ENCODE measurements at regions not wholly inside any gene's neighbourhood (a gene's known extent, or its start where the extent isn't known, plus 50 kb on each side); places are given as distances from the start of the nearest gene placed in this dataset.

- no peak overlapping the region for H3K9ac ChIP-seq (ENCODE audit: low read length in 5 of 5)
- H3K27me3 ChIP-seq (ENCODE audit: control insufficient read depth in 5 of 5, insufficient read depth in 4 of 5, low read length in 5 of 5) = peaks cover 0 to 2% (median 0%) of the 10 kb centered on the region in 5 donors
- no peak overlapping the region for H3K27ac ChIP-seq (ENCODE audit: low read depth, low read length)
- no peak overlapping the region for H3K4me3 ChIP-seq (ENCODE audit: low read depth in 1 of 5, low read length in 5 of 5)
- no peaks in the 10 kb centered on the region for H3K36me3 ChIP-seq (ENCODE audit: control insufficient read depth in 5 of 5, insufficient read depth in 5 of 5, low read length in 5 of 5)
- peaks cover 0 to 11% (median 0%) of the 10 kb centered on the region in 5 donors for H3K9me3 ChIP-seq (ENCODE audit: control insufficient read depth in 5 of 5, low read length in 5 of 5)
- no peaks in the 10 kb centered on the region for H3K4me1 ChIP-seq (ENCODE audit: control insufficient read depth in 5 of 5, insufficient read depth in 5 of 5, low read length in 5 of 5)
Observed at GRCh38 chr9:88280816-88281382, 107.3 kb upstream of the SPIN1 start.

GRCh38 chr9:88278036-88278435 is 110.2 kb upstream of the SPIN1 start:
- Histone ChIP-seq H3K4me1 (ENCODE audit: control insufficient read depth in 5 of 5, insufficient read depth in 5 of 5, low read length in 5 of 5) (no peaks in the 10 kb centered on the region), H3K36me3 (ENCODE audit: control insufficient read depth in 5 of 5, insufficient read depth in 5 of 5, low read length in 5 of 5) (no peaks in the 10 kb centered on the region), H3K27me3 (ENCODE audit: control insufficient read depth in 5 of 5, insufficient read depth in 4 of 5, low read length in 5 of 5) (peaks cover 0 to 2% (median 0%) of the 10 kb centered on the region in 5 donors), H3K9me3 (ENCODE audit: control insufficient read depth in 5 of 5, low read length in 5 of 5) (no peaks in the 10 kb centered on the region), H3K4me3 (ENCODE audit: low read depth in 1 of 5, low read length in 5 of 5) (no peak overlapping the region), H3K27ac (ENCODE audit: low read depth, low read length) (no peak overlapping the region), H3K9ac (ENCODE audit: low read length in 5 of 5) (no peak overlapping the region)

- no peak overlapping the region for H3K27ac ChIP-seq (ENCODE audit: low read depth, low read length)
- H3K9me3 ChIP-seq (ENCODE audit: control insufficient read depth in 5 of 5, low read length in 5 of 5) = no peaks in the 10 kb centered on the region
- no peak overlapping the region for H3K4me3 ChIP-seq (ENCODE audit: low read depth in 1 of 5, low read length in 5 of 5)
- H3K4me1 ChIP-seq (ENCODE audit: control insufficient read depth in 5 of 5, insufficient read depth in 5 of 5, low read length in 5 of 5) = peaks cover 0 to 2% (median 0%) of the 10 kb centered on the region in 5 donors
- no peaks in the 10 kb centered on the region for H3K36me3 ChIP-seq (ENCODE audit: control insufficient read depth in 5 of 5, insufficient read depth in 5 of 5, low read length in 5 of 5)
- H3K9ac ChIP-seq (ENCODE audit: low read length in 5 of 5) = no peak overlapping the region
- H3K27me3 ChIP-seq (ENCODE audit: control insufficient read depth in 5 of 5, insufficient read depth in 4 of 5, low read length in 5 of 5) = no peaks in the 10 kb centered on the region
Observed at GRCh38 chr9:88274078-88274477, 114.2 kb upstream of the SPIN1 start.

- H3K9me3 ChIP-seq (ENCODE audit: control insufficient read depth in 5 of 5, low read length in 5 of 5) = no peaks in the 10 kb centered on the region
- H3K36me3 ChIP-seq (ENCODE audit: control insufficient read depth in 5 of 5, insufficient read depth in 5 of 5, low read length in 5 of 5) = no peaks in the 10 kb centered on the region
- H3K27ac ChIP-seq (ENCODE audit: low read depth, low read length) = no peak overlapping the region
- peaks cover 0 to 2% (median 0%) of the 10 kb centered on the region in 5 donors for H3K4me1 ChIP-seq (ENCODE audit: control insufficient read depth in 5 of 5, insufficient read depth in 5 of 5, low read length in 5 of 5)
- no peaks in the 10 kb centered on the region for H3K27me3 ChIP-seq (ENCODE audit: control insufficient read depth in 5 of 5, insufficient read depth in 4 of 5, low read length in 5 of 5)
- H3K9ac ChIP-seq (ENCODE audit: low read length in 5 of 5) = no peak overlapping the region
- no peak overlapping the region for H3K4me3 ChIP-seq (ENCODE audit: low read depth in 1 of 5, low read length in 5 of 5)
Observed at GRCh38 chr9:88272986-88273385, 115.3 kb upstream of the SPIN1 start.

DNA sequence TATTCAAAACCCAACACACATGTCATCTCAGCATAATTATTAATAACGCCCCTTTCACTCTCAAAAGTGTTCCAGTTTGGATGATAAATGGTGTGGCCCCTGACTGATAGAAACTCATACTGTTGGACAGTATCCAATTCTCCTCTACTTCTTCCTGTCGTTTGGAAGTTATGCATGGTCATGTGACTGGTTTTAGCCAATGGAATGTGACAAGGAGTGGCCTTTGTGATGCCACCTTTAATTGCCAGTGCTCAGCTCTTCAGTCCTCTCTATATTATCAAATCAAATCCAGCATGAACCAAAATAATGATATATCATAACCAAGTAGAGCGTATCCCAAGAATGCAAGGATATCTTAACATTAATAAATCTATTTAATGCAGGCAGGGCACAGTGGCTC is 117.8 kb upstream of the SPIN1 start:
- H3K9me3 ChIP-seq (ENCODE audit: control insufficient read depth in 5 of 5, low read length in 5 of 5) = peaks cover 0 to 3% (median 0%) of the 10 kb centered on the region in 5 donors
- no peaks in the 10 kb centered on the region for H3K27me3 ChIP-seq (ENCODE audit: control insufficient read depth in 5 of 5, insufficient read depth in 4 of 5, low read length in 5 of 5)
- H3K36me3 ChIP-seq (ENCODE audit: control insufficient read depth in 5 of 5, insufficient read depth in 5 of 5, low read length in 5 of 5) = no peaks in the 10 kb centered on the region
- H3K4me1 ChIP-seq (ENCODE audit: control insufficient read depth in 5 of 5, insufficient read depth in 5 of 5, low read length in 5 of 5) = peaks cover 0 to 2% (median 0%) of the 10 kb centered on the region in 5 donors
- no peak overlapping the region for H3K27ac ChIP-seq (ENCODE audit: low read depth, low read length)
- H3K4me3 ChIP-seq (ENCODE audit: low read depth in 1 of 5, low read length in 5 of 5) = no peak overlapping the region
- H3K9ac ChIP-seq (ENCODE audit: low read length in 5 of 5) = no peak overlapping the region

DNA sequence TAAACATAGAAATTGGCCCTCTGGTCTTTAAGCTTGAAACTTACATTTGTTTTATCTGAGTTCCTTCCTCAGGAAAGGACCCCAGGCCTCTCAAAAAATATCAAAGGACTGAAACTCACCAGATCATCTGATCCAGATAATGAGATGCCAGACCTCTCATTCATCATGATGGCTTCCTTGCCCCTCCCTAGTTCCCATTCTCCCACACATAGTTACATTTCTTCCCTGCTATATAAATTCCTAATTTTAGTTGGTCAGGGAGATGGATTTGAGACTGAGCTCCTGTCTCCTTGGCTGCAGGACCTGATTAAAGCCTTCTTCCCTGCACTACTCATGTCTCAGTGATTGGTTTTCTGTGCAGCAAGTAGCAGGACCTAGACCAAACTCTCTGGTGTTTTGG is 119.4 kb upstream of the SPIN1 start:
- no peak overlapping the region for H3K4me3 ChIP-seq (ENCODE audit: low read depth in 1 of 5, low read length in 5 of 5)
- H3K9me3 ChIP-seq (ENCODE audit: control insufficient read depth in 5 of 5, low read length in 5 of 5) = peaks cover 0 to 3% (median 0%) of the 10 kb centered on the region in 5 donors
- no peak overlapping the region for H3K9ac ChIP-seq (ENCODE audit: low read length in 5 of 5)
- no peaks in the 10 kb centered on the region for H3K36me3 ChIP-seq (ENCODE audit: control insufficient read depth in 5 of 5, insufficient read depth in 5 of 5, low read length in 5 of 5)
- H3K4me1 ChIP-seq (ENCODE audit: control insufficient read depth in 5 of 5, insufficient read depth in 5 of 5, low read length in 5 of 5) = peaks cover 0 to 2% (median 0%) of the 10 kb centered on the region in 5 donors
- no peak overlapping the region for H3K27ac ChIP-seq (ENCODE audit: low read depth, low read length)
- no peaks in the 10 kb centered on the region for H3K27me3 ChIP-seq (ENCODE audit: control insufficient read depth in 5 of 5, insufficient read depth in 4 of 5, low read length in 5 of 5)

DNA sequence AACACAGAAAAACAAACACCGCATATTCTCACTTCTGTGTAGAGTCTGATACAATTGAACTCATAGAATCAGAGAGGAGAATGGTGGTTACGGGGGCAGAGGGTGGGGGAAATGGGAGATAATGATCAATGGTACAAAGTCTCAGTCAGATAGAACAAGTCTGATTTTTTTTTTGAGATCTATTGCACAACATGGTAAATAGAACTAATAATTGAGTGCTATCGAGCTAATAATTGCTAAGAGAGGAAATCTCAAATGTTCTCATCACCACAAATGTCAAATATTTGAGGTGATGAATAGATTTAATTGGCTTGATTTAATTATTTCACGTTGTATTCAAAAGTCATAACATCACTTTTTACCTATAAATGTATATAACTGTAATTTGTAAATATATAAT is 121.0 kb upstream of the SPIN1 start:
- Histone ChIP-seq H3K4me1 (ENCODE audit: control insufficient read depth in 5 of 5, insufficient read depth in 5 of 5, low read length in 5 of 5) (peaks cover 0 to 2% (median 0%) of the 10 kb centered on the region in 5 donors), H3K9ac (ENCODE audit: low read length in 5 of 5) (no peak overlapping the region), H3K9me3 (ENCODE audit: control insufficient read depth in 5 of 5, low read length in 5 of 5) (peaks cover 0 to 3% (median 0%) of the 10 kb centered on the region in 5 donors), H3K4me3 (ENCODE audit: low read depth in 1 of 5, low read length in 5 of 5) (no peak overlapping the region), H3K27me3 (ENCODE audit: control insufficient read depth in 5 of 5, insufficient read depth in 4 of 5, low read length in 5 of 5) (no peaks in the 10 kb centered on the region), H3K36me3 (ENCODE audit: control insufficient read depth in 5 of 5, insufficient read depth in 5 of 5, low read length in 5 of 5) (no peaks in the 10 kb centered on the region), H3K27ac (ENCODE audit: low read depth, low read length) (no peak overlapping the region)

DNA sequence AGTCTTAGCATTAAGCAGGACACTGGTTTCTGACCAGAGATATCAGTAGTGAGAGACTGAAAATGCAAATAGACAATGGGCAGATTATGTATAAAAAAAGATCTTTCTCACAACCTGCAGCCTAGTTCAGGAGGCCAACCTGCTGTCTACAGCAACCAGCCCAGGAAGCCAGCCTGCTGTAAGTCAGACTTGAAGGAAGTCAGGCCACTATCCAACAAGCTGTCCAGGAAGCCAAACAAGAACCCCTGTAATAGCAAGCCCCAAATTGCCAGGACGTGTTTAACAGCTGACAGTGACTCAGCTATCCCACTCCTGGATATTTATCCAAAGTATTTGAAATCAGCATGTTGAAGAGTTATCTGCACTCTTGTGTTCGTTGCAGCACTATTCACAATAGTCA is 121.8 kb upstream of the SPIN1 start:
- peaks cover 0 to 3% (median 0%) of the 10 kb centered on the region in 5 donors for H3K9me3 ChIP-seq (ENCODE audit: control insufficient read depth in 5 of 5, low read length in 5 of 5)
- no peak overlapping the region for H3K9ac ChIP-seq (ENCODE audit: low read length in 5 of 5)
- no peak overlapping the region for H3K27ac ChIP-seq (ENCODE audit: low read depth, low read length)
- no peaks in the 10 kb centered on the region for H3K27me3 ChIP-seq (ENCODE audit: control insufficient read depth in 5 of 5, insufficient read depth in 4 of 5, low read length in 5 of 5)
- no peaks in the 10 kb centered on the region for H3K36me3 ChIP-seq (ENCODE audit: control insufficient read depth in 5 of 5, insufficient read depth in 5 of 5, low read length in 5 of 5)
- peaks cover 0 to 2% (median 0%) of the 10 kb centered on the region in 5 donors for H3K4me1 ChIP-seq (ENCODE audit: control insufficient read depth in 5 of 5, insufficient read depth in 5 of 5, low read length in 5 of 5)
- no peak overlapping the region for H3K4me3 ChIP-seq (ENCODE audit: low read depth in 1 of 5, low read length in 5 of 5)

- peaks cover 5 to 22% (median 16%) of the 10 kb centered on the region in 5 donors for H3K4me1 ChIP-seq (ENCODE audit: control insufficient read depth in 5 of 5, insufficient read depth in 5 of 5, low read length in 5 of 5)
- no peak overlapping the region for H3K9ac ChIP-seq (ENCODE audit: low read length in 5 of 5)
- no peaks in the 10 kb centered on the region for H3K36me3 ChIP-seq (ENCODE audit: control insufficient read depth in 5 of 5, insufficient read depth in 5 of 5, low read length in 5 of 5)
- H3K4me3 ChIP-seq (ENCODE audit: low read depth in 1 of 5, low read length in 5 of 5) = no peak overlapping the region
- H3K27ac ChIP-seq (ENCODE audit: low read depth, low read length) = no peak overlapping the region
- no peaks in the 10 kb centered on the region for H3K27me3 ChIP-seq (ENCODE audit: control insufficient read depth in 5 of 5, insufficient read depth in 4 of 5, low read length in 5 of 5)
- H3K9me3 ChIP-seq (ENCODE audit: control insufficient read depth in 5 of 5, low read length in 5 of 5) = no peaks in the 10 kb centered on the region
Observed at GRCh38 chr9:88259001-88259400, 120.7 kb upstream of the SPATA31C2 start.

GRCh38 chr9:88258601-88259000 is 120.3 kb upstream of the SPATA31C2 start:
- Histone ChIP-seq H3K4me3 (ENCODE audit: low read depth in 1 of 5, low read length in 5 of 5) (no peak overlapping the region), H3K4me1 (ENCODE audit: control insufficient read depth in 5 of 5, insufficient read depth in 5 of 5, low read length in 5 of 5) (peaks cover 5 to 22% (median 16%) of the 10 kb centered on the region in 5 donors), H3K9me3 (ENCODE audit: control insufficient read depth in 5 of 5, low read length in 5 of 5) (no peaks in the 10 kb centered on the region), H3K9ac (ENCODE audit: low read length in 5 of 5) (no peak overlapping the region), H3K27me3 (ENCODE audit: control insufficient read depth in 5 of 5, insufficient read depth in 4 of 5, low read length in 5 of 5) (no peaks in the 10 kb centered on the region), H3K36me3 (ENCODE audit: control insufficient read depth in 5 of 5, insufficient read depth in 5 of 5, low read length in 5 of 5) (no peaks in the 10 kb centered on the region), H3K27ac (ENCODE audit: low read depth, low read length) (no peak overlapping the region)

Measured in subcutaneous abdominal adipose tissue (tissue), 5 donors.